HCT116 (cell line): ENCODE measurements at regions not wholly inside any gene's neighbourhood (a gene's known extent, or its start where the extent isn't known, plus 50 kb on each side); places are given as distances from the start of the nearest gene placed in this dataset.

Source experiments
- ATAC-seq: fragments of 200-7000 bp; cut with Tn5 transposase; 2 replicates; pipeline ENCODE4 v1.9.1; 2020; ENCODE audit warnings: mild to moderate bottlenecking, moderate library complexity
- BruUV-seq: library from RNA; stranded (reverse); fragments of 400-500 nt; replicated peaks from 2 replicates; lab custom pipeline; 2021; lab: Mats Ljungman, UMichigan
- CTCF ChIA-PET: fragments of 300-600 bp; sonication (Branson Sonifier 250); formaldehyde crosslinking; loops from one replicate; lab custom pipeline; 2021; ENCODE audit warnings: antibody characterized with exemption; lab: Charles Lee
- POLR2A ChIA-PET: fragments of 300-600, 350-600 bp; sonication (Branson Sonifier 250); formaldehyde crosslinking; loops from one replicate; lab custom pipeline; 2021; ENCODE audit warnings: antibody characterized with exemption; lab: Charles Lee
- RAD21 ChIA-PET, 2 experiments: fragments of 300-600 bp; sonication (Branson Sonifier 250); formaldehyde crosslinking; loops; one replicate each; lab custom pipeline; 2023; ENCODE audit warnings: low total read pairs in 2 of 2; ENCODE audit not compliant: uncharacterized antibody in 2 of 2, unreplicated experiment in 2 of 2, low non-redundant PET in 1 of 2; lab: Charles Lee
- DNase-seq: peaks from one replicate; pipeline ENCODE4 v3.0.0-alpha.2; 2010; ENCODE audit warnings: low read depth, low spot score
- H2AFZ ChIP-seq: fragments of 200-600 bp; shearing (Covaris generic), sonication (generic); 2 replicates; pipeline ENCODE4 v1.6.1; 2017; ENCODE audit warnings: low read depth, mixed run types, mixed read lengths, antibody characterized with exemption, low read length; ENCODE audit not compliant: poor library complexity, severe bottlenecking
- H3K27ac ChIP-seq: 2 replicates; pipeline ENCODE4 v1.5.1; 2012; ENCODE audit warnings: low read depth, low read length
- H3K27me3 ChIP-seq: fragments of 200-600 bp; sonication (generic); 2 replicates; pipeline ENCODE4 v1.6.1; 2016; ENCODE audit warnings: mixed run types, low read length, mixed read lengths; ENCODE audit not compliant: insufficient read depth
- H3K36me3 ChIP-seq, 2 experiments: fragments of 200-500 bp in 1 of 2; fragments of 200-600 bp in 1 of 2; sonication (Bioruptor generic) in 1 of 2; sonication (generic) in 1 of 2; 2 replicates each; pipeline versions ENCODE4 v1.5.1 to v1.6.1; 2014 to 2016; ENCODE audit warnings: low read length in 2 of 2, inconsistent platforms in 1 of 2, mixed read lengths in 1 of 2, mixed run types in 1 of 2; ENCODE audit not compliant: insufficient read depth in 2 of 2, control insufficient read depth in 1 of 2
- H3K4me1 ChIP-seq, 2 experiments: fragments of 200-600 bp in 1 of 2; sonication (generic) in 1 of 2; 2 replicates each; pipeline versions ENCODE4 v1.5.1 to v1.6.1; 2012 to 2017; ENCODE audit warnings: low read length in 2 of 2, inconsistent platforms in 1 of 2, mild to moderate bottlenecking in 1 of 2, mixed read lengths in 1 of 2, mixed run types in 1 of 2, moderate library complexity in 1 of 2; ENCODE audit not compliant: insufficient read depth in 2 of 2, control insufficient read depth in 1 of 2
- H3K4me2 ChIP-seq: fragments of 200-600 bp; sonication (generic); 2 replicates; pipeline ENCODE4 v1.6.1; 2017; ENCODE audit warnings: mixed run types, low read length, mixed read lengths
- H3K4me3 ChIP-seq, 2 experiments: fragments of 200-600 bp in 1 of 2; sonication (generic) in 1 of 2; replicated peaks in 1 of 2; 2 replicates each; pipeline ENCODE4 v1.5.1; 2011 to 2016; ENCODE audit warnings: low read length in 2 of 2, control low read depth in 1 of 2, low read depth in 1 of 2, mild to moderate bottlenecking in 1 of 2, mixed read lengths in 1 of 2, mixed run types in 1 of 2
- H3K79me2 ChIP-seq: fragments of 200-600 bp; sonication (generic); 2 replicates; pipeline ENCODE4 v1.6.1; 2017; ENCODE audit warnings: mild to moderate bottlenecking, mixed run types, low read length, moderate library complexity, mixed read lengths; ENCODE audit not compliant: insufficient read depth
- H3K9ac ChIP-seq: fragments of 200-600 bp; sonication (generic); 2 replicates; pipeline ENCODE4 v1.6.1; 2016; ENCODE audit warnings: low read length, mixed read lengths
- H3K9me2 ChIP-seq: fragments of 200-600 bp; sonication (generic), shearing (Covaris generic); 2 replicates; pipeline ENCODE4 v1.6.1; 2017; ENCODE audit warnings: mixed run types, mild to moderate bottlenecking, moderate library complexity; ENCODE audit not compliant: insufficient read depth
- H3K9me3 ChIP-seq, 2 experiments: fragments of 200-500 bp in 1 of 2; fragments of 200-600 bp in 1 of 2; sonication (Bioruptor generic) in 1 of 2; sonication (generic) in 1 of 2; 2 replicates each; pipeline ENCODE4 v1.6.1; 2014 to 2017; ENCODE audit warnings: low read length in 2 of 2, mixed read lengths in 2 of 2, inconsistent platforms in 1 of 2, low read depth in 1 of 2, mild to moderate bottlenecking in 1 of 2, mixed run types in 1 of 2, moderate library complexity in 1 of 2; ENCODE audit not compliant: control insufficient read depth in 1 of 2, insufficient read depth in 1 of 2
- H4K20me1 ChIP-seq: fragments of 200-600 bp; sonication (generic), shearing (Covaris generic); 2 replicates; pipeline ENCODE4 v1.6.1; 2017; ENCODE audit warnings: mixed run types, mild to moderate bottlenecking, moderate library complexity; ENCODE audit not compliant: insufficient read depth
- CBX3 ChIP-seq: IDR thresholded peaks from 2 replicates; pipeline ENCODE4 v1.6.1; 2012; ENCODE audit warnings: low read depth
- CTCF ChIP-seq, 3 experiments: fragments of 200-600 bp in 1 of 3; sonication (generic) in 1 of 3; IDR thresholded peaks in 2 of 3; conservative IDR thresholded peaks in 1 of 3; 2 replicates each; pipeline ENCODE4 v1.5.1; 2012 to 2017; ENCODE audit warnings: low read depth in 2 of 3, low read length in 2 of 3, antibody characterized with exemption in 1 of 3, borderline replicate concordance in 1 of 3, control low read depth in 1 of 3, mild to moderate bottlenecking in 1 of 3, mixed read lengths in 1 of 3, mixed run types in 1 of 3, moderate library complexity in 1 of 3; ENCODE audit not compliant: insufficient read depth in 1 of 3
- EGR1 ChIP-seq: IDR thresholded peaks from 2 replicates; pipeline ENCODE4 v1.6.1; 2012; ENCODE audit warnings: low read depth
- ELF1 ChIP-seq: IDR thresholded peaks from 2 replicates; pipeline ENCODE4 v1.6.1; 2012; ENCODE audit warnings: low read depth, borderline replicate concordance
- EZH2 ChIP-seq: fragments of 200-600 bp; sonication (generic); IDR thresholded peaks from 2 replicates; pipeline ENCODE4 v1.6.1; 2017; ENCODE audit warnings: antibody characterized with exemption, mixed run types
- EZH2phosphoT487 ChIP-seq: fragments of 200-600 bp; IDR thresholded peaks from 2 replicates; pipeline ENCODE4 v1.6.1; 2018; ENCODE audit warnings: antibody characterized with exemption, borderline replicate concordance
- FOSL1 ChIP-seq: IDR thresholded peaks from 2 replicates; pipeline ENCODE4 v1.6.1; 2012; ENCODE audit warnings: low read depth
- MAX ChIP-seq: IDR thresholded peaks from 2 replicates; pipeline ENCODE4 v1.6.1; 2012
- POLR2A ChIP-seq: IDR thresholded peaks from 2 replicates; pipeline ENCODE4 v1.7.0; 2011; ENCODE audit warnings: borderline replicate concordance; ENCODE audit not compliant: insufficient read depth, insufficient read length; ENCODE audit errors: extremely low read depth
- POLR2AphosphoS5 ChIP-seq: IDR thresholded peaks from 2 replicates; pipeline ENCODE4 v1.6.1; 2011; ENCODE audit warnings: mild to moderate bottlenecking, low read depth, low read length, moderate library complexity
- RAD21 ChIP-seq: IDR thresholded peaks from 2 replicates; pipeline ENCODE4 v1.6.1; 2012; ENCODE audit warnings: low read depth, mild to moderate bottlenecking
- REST ChIP-seq: IDR thresholded peaks from 2 replicates; pipeline ENCODE4 v1.6.1; 2012; ENCODE audit warnings: low read depth
- SIN3A ChIP-seq: IDR thresholded peaks from 2 replicates; pipeline ENCODE4 v1.6.1; 2012; ENCODE audit warnings: low read depth
- SP1 ChIP-seq: IDR thresholded peaks from 2 replicates; pipeline ENCODE4 v1.6.1; 2012; ENCODE audit warnings: low read depth
- SRF ChIP-seq: IDR thresholded peaks from 2 replicates; pipeline ENCODE4 v1.6.1; 2012; ENCODE audit warnings: low read depth
- TCF7L2 ChIP-seq: IDR thresholded peaks from 2 replicates; pipeline ENCODE4 v1.7.0; 2011; ENCODE audit warnings: borderline replicate concordance, inconsistent platforms; ENCODE audit not compliant: insufficient read depth, insufficient read length; ENCODE audit errors: extremely low read depth
- YY1 ChIP-seq: IDR thresholded peaks from 2 replicates; pipeline ENCODE4 v1.6.1; 2011; ENCODE audit warnings: low read length, low read depth, moderate library complexity, mild to moderate bottlenecking; ENCODE audit not compliant: insufficient replicate concordance; ENCODE audit errors: extremely low read depth
- ZBTB33 ChIP-seq: IDR thresholded peaks from 2 replicates; pipeline ENCODE4 v1.6.1; 2011; ENCODE audit warnings: mild to moderate bottlenecking, low read length, moderate library complexity; ENCODE audit not compliant: insufficient replicate concordance; ENCODE audit errors: extremely low read depth
- ZFX ChIP-seq: fragments of 450-650 bp; IDR thresholded peaks from 2 replicates; pipeline ENCODE4 v1.6.1; 2017
- ZNF274 ChIP-seq: fragments of 200-500 bp; sonication (Bioruptor generic); IDR thresholded peaks from 2 replicates; pipeline ENCODE4 v1.6.1; 2014; ENCODE audit warnings: mild to moderate bottlenecking, low read depth, low read length, inconsistent platforms
- intact Hi-C: fragments of 100-400 bp; cut with micrococcal nuclease; formaldehyde crosslinking; loops from 2 replicates; pipeline ENCODE4 v1.10.0; 2022

GRCh38 chr1:197850042-197850441 is 52.4 kb upstream of the C1orf53 start:
- no peaks in the 10 kb centered on the region for H3K4me1 ChIP-seq
- no peak for ATAC-seq
- H3K4me3 ChIP-seq, result no peak overlapping the region
- TF ChIP-seq ZFX (no peak), TCF7L2 (no peak), SP1 (no peak), CTCF (IDR thresholded peaks at IDR 0.05 in 2 of 3, conservative IDR thresholded peaks at IDR 0.05 in 1 of 3; ENCODE audit: borderline replicate concordance in 1 of 3, insufficient read depth in 1 of 3, low read depth in 2 of 3, low read length in 2 of 3) (no peak), SRF (no peak), YY1 (no peak), EZH2phosphoT487 (no peak), ELF1 (no peak), POLR2AphosphoS5 (no peak), RAD21 (no peak), FOSL1 (no peak), CBX3 (no peak), ZBTB33 (no peak), ZNF274 (no peak), POLR2A (no peak), MAX (no peak), REST (no peak), SIN3A (no peak), EZH2 (no peak), EGR1 (no peak)
- intact Hi-C loops, result no loop called here
- H3K36me3 ChIP-seq, result no peaks in the 10 kb centered on the region
- no peaks in the 10 kb centered on the region for H4K20me1 ChIP-seq
- H3K27me3 ChIP-seq, result no peaks in the 10 kb centered on the region
- no peak overlapping the region for H3K4me2 ChIP-seq
- ChIA-PET CTCF (no interaction called here), RAD21 (no interaction called here), POLR2A (no interaction called here)
- H3K9me3 ChIP-seq, result no peaks in the 10 kb centered on the region
- no TSS peak for BruUV-seq
- no peak overlapping the region for H3K27ac ChIP-seq
- H2AFZ ChIP-seq, result no peak overlapping the region
- H3K9me2 ChIP-seq, result no peaks in the 10 kb centered on the region
- H3K9ac ChIP-seq, result no peak overlapping the region
- H3K79me2 ChIP-seq, result no peaks in the 10 kb centered on the region
- no peak for DNase-seq
